ENCODE measurements at regions not wholly inside any gene's neighbourhood (a gene's known extent, or its start where the extent isn't known, plus 50 kb on each side); places are given as distances from the start of the nearest gene placed in this dataset.

GRCh38 chr18:10312326-10313015, 142.0 kb upstream of the APCDD1 start:
- Histone ChIP-seq H3K4me1 (ENCODE audit: control insufficient read depth, insufficient read depth, low read length) (no peaks in the 10 kb centered on the region), H3K36me3 (ENCODE audit: control insufficient read depth, insufficient read depth, low read length) (no peaks in the 10 kb centered on the region), H3K27me3 (ENCODE audit: control insufficient read depth, insufficient read depth, low read length) (peaks cover 8% of the 10 kb centered on the region), H3K9me3 (ENCODE audit: control insufficient read depth, insufficient read depth, low read depth, low read length) (no peaks in the 10 kb centered on the region), H3K27ac (ENCODE audit: low read length) (no peak overlapping the region), H3K4me3 (ENCODE audit: low read depth in 2 of 2, low read length in 2 of 2) (no peak overlapping the region)
- intact Hi-C loops (cut with micrococcal nuclease; ENCODE audit: unreplicated experiment) = no loop called here
- no peak for TF ChIP-seq POLR2AphosphoS5 (IDR thresholded peaks at IDR 0.05; ENCODE audit: low read depth, low read length)
- no TSS peak for BruUV-seq (replicated peaks)
- ATAC-seq (no peak), DNase-seq (ENCODE audit: low read depth, low spot score) (no peak)
- ChIA-PET CTCF (no interaction called here), POLR2A (no interaction called here)
- in situ Hi-C loops (cut with HindIII; ENCODE audit: low pct_unique_long_range_greater_than_20kb, low sequenced_read_pairs) = no loop called here

- Histone ChIP-seq H3K27me3 (ENCODE audit: control insufficient read depth, insufficient read depth, low read length) (peaks cover 8% of the 10 kb centered on the region), H3K27ac (ENCODE audit: low read length) (no peak overlapping the region), H3K9me3 (ENCODE audit: control insufficient read depth, insufficient read depth, low read depth, low read length) (no peaks in the 10 kb centered on the region), H3K4me3 (ENCODE audit: low read depth in 2 of 2, low read length in 2 of 2) (no peak overlapping the region), H3K4me1 (ENCODE audit: control insufficient read depth, insufficient read depth, low read length) (no peaks in the 10 kb centered on the region), H3K36me3 (ENCODE audit: control insufficient read depth, insufficient read depth, low read length) (no peaks in the 10 kb centered on the region)
- CTCF ChIA-PET = no interaction called here
- BruUV-seq (replicated peaks) = no TSS peak
- in situ Hi-C loops (cut with HindIII; ENCODE audit: low pct_unique_long_range_greater_than_20kb, low sequenced_read_pairs) = no loop called here
- intact Hi-C loops (cut with micrococcal nuclease; ENCODE audit: unreplicated experiment) = no loop called here
- TF ChIP-seq TCF7L2 (IDR thresholded peaks at IDR 0.05; ENCODE audit: low read depth, low read length) (no peak), REST (IDR thresholded peaks at IDR 0.05; ENCODE audit: insufficient read depth in 1 of 2, low read depth in 2 of 2, low read length in 1 of 2) (no peak), SIN3A (IDR thresholded peaks at IDR 0.05; ENCODE audit: borderline replicate concordance, insufficient read depth, low read depth, low read length) (no peak), POLR2AphosphoS5 (IDR thresholded peaks at IDR 0.05; ENCODE audit: low read depth, low read length) (no peak)
- TF ChIP-seq, protein P1, sequence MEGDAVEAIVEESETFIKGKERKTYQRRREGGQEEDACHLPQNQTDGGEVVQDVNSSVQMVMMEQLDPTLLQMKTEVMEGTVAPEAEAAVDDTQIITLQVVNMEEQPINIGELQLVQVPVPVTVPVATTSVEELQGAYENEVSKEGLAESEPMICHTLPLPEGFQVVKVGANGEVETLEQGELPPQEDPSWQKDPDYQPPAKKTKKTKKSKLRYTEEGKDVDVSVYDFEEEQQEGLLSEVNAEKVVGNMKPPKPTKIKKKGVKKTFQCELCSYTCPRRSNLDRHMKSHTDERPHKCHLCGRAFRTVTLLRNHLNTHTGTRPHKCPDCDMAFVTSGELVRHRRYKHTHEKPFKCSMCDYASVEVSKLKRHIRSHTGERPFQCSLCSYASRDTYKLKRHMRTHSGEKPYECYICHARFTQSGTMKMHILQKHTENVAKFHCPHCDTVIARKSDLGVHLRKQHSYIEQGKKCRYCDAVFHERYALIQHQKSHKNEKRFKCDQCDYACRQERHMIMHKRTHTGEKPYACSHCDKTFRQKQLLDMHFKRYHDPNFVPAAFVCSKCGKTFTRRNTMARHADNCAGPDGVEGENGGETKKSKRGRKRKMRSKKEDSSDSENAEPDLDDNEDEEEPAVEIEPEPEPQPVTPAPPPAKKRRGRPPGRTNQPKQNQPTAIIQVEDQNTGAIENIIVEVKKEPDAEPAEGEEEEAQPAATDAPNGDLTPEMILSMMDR (IDR thresholded peaks at IDR 0.05) = no peak
- no peak for ATAC-seq
- POLR2A ChIA-PET = no interaction called here
- DNase-seq (ENCODE audit: low read depth, low spot score) = no peak
Measured at GRCh38 chr18:10313016-10313342, 141.5 kb upstream of the APCDD1 start.

GRCh38 chr18:10314066-10314465, 140.4 kb upstream of the APCDD1 start:
- ChIA-PET POLR2A (no interaction called here), CTCF (interaction anchor here (0.7 kb wide), 1 partner anchor 240 kb away, joined by 5 read pairs; no protein-coding TSS in a partner anchor)
- H3K4me1 ChIP-seq (ENCODE audit: control insufficient read depth, insufficient read depth, low read length) = no peaks in the 10 kb centered on the region
- no peaks in the 10 kb centered on the region for H3K36me3 ChIP-seq (ENCODE audit: control insufficient read depth, insufficient read depth, low read length)
- no peak for ATAC-seq
- peaks cover 5% of the 10 kb centered on the region for H3K27me3 ChIP-seq (ENCODE audit: control insufficient read depth, insufficient read depth, low read length)
- DNase-seq (ENCODE audit: low read depth, low spot score) = no peak
- in situ Hi-C loops (cut with HindIII; ENCODE audit: low pct_unique_long_range_greater_than_20kb, low sequenced_read_pairs) (no loop called here), intact Hi-C loops (cut with micrococcal nuclease; ENCODE audit: unreplicated experiment) (no loop called here)
- H3K4me3 ChIP-seq (ENCODE audit: low read depth in 2 of 2, low read length in 2 of 2) = no peak overlapping the region
- H3K27ac ChIP-seq (ENCODE audit: low read length) = no peak overlapping the region
- TF ChIP-seq POLR2AphosphoS5 (IDR thresholded peaks at IDR 0.05; ENCODE audit: low read depth, low read length) (no peak), SIN3A (IDR thresholded peaks at IDR 0.05; ENCODE audit: borderline replicate concordance, insufficient read depth, low read depth, low read length) (no peak), TCF7L2 (IDR thresholded peaks at IDR 0.05; ENCODE audit: low read depth, low read length) (no peak), REST (IDR thresholded peaks at IDR 0.05; ENCODE audit: insufficient read depth in 1 of 2, low read depth in 2 of 2, low read length in 1 of 2) (no peak)
- TF ChIP-seq, protein P1 (IDR thresholded peaks at IDR 0.05) = no peak
- no peaks in the 10 kb centered on the region for H3K9me3 ChIP-seq (ENCODE audit: control insufficient read depth, insufficient read depth, low read depth, low read length)
- BruUV-seq (replicated peaks) = no TSS peak

All from Panc1 (cell line).